NCI-H2107 treated with DMSO at 0.1 percent for 48 hours (cell line): ENCODE measurements at regions not wholly inside any gene's neighbourhood (a gene's known extent, or its start where the extent isn't known, plus 50 kb on each side); places are given as distances from the start of the nearest gene placed in this dataset.

Experiments used
- DNase-seq: peaks from one replicate; lab custom pipeline; 2025; ENCODE audit not compliant: unreplicated experiment; lab: John Stamatoyannopoulos, UW

GRCh38 chr5:26828294-26828693, 210.1 kb downstream of the CDH9 start:
- no peak for DNase-seq

DNA sequence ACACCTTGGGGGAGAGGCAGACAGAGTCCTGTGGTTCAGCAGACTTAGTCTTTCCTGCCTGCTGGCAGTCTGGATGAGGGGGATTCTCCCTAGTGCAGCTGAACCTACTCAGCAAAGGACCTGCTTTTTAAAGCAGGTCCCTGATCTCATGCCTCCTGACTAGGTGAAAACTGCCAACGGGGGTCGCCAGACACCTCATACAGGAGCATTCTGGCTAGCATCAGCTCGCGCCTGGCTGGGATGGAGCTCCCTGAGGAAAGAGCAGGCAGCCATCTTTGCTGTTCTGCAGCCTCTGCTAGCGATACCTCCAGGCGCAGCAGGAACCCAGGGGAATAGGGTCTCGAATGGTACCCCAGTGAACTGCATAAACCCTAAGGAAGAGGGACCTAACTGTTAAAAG, 225.2 kb downstream of the CDH9 start:
- DNase-seq: no peak

DNA sequence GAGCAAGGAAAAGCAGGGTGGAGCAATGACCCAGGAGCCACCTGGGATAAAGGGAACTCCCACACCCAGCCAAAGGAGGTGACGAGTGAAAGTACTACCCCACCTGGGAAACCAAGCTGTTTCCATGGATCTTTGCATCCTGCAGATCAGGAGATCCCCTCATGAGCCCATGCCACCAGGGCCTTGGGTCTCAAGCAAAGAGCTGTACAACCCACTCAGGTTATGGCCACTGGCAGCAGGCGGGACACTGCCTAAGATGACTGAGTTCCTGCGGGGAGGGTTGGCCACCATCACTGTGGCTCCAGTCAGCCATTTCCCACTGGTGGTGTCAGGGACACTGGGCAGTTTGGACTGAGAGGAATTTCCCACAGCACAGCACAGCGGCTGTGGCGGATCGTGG, 225.7 kb downstream of the CDH9 start:
- no peak for DNase-seq

GRCh38 chr5:26807231-26808199, 230.9 kb downstream of the CDH9 start:
- no peak for DNase-seq

DNA sequence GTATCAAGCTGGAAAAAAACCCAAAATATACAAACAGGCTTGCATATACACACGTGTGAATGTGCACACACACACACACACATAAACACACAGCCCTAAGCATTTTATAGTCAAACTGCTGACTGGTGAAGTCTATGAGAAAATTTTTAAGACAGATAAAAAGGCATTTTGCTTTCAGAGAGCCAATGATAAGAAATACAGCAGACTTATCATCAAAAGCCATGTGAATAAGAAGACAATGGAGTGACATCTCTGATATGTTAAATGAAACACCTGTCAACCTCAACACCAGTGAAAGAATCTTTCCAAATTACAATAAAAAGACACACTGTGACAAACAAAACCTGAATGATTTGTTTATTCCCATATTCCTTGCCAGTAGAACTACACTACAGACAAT, 233.3 kb downstream of the CDH9 start:
- DNase-seq: no peak

- no peak for DNase-seq
Measured at GRCh38 chr5:26802944-26803343, 235.4 kb downstream of the CDH9 start.

DNA sequence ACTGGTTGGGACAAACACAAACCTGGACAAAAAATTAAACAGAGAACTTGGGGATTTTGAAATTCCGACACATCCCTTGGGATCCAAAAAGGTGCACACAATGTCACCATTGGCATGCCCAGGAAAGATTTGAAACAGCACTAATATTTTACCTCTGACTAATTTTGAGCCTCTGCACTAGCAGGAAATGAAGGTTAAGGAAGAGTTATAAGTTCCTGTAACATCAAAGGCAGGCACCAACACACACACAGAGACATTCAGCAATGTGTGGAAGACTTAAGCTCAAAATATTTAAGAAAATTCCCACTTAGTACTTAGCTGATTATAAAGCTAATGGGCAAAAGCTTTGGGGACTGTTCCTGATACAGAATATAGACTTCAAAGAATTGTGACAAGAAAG, 247.0 kb downstream of the CDH9 start:
- no peak for DNase-seq

DNA sequence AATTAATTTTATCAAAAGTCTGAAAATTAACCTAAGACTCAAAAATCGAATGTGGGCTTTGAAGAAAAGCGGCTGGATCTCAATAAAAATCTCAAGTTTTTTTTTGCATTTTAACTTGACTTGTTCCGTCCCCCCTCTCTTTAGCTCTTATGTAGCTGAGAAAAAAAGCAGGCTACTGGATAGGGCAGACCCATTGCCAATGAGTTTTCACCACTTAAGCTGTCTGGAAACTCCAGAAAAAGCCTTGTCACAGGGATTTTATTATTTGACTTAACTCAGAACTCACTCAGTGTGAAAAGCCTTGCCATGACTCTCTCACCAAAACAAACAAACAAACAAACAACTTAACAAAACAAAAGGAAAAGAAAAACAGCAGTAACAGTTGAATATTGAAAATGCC, 247.4 kb downstream of the CDH9 start:
- DNase-seq: no peak

- DNase-seq: no peak
Measured at GRCh38 chr5:26763215-26763614, 275.2 kb downstream of the CDH9 start.

DNA sequence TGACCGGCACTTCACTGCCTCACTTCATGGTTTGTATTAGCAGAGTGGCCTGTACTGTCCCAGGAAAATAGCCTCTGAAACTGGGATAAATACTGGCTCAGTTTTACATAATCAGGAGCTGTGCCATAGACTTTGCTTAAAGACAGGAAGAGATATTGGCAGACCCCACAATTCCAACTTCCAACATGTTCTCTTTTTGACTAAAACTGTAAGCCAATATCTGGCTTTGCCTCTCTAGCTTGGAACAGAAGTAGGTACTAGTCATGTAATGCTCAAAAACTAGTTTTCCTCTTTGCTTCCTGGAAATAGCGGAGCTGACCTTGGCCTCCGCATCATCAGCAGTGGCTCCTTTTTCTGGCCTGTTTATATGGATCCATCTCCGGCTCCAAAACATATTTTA, 276.9 kb downstream of the CDH9 start:
- DNase-seq: no peak

- DNase-seq: peak; percentile 99
Measured at GRCh38 chr5:26761045-26761444, 277.3 kb downstream of the CDH9 start.

DNA sequence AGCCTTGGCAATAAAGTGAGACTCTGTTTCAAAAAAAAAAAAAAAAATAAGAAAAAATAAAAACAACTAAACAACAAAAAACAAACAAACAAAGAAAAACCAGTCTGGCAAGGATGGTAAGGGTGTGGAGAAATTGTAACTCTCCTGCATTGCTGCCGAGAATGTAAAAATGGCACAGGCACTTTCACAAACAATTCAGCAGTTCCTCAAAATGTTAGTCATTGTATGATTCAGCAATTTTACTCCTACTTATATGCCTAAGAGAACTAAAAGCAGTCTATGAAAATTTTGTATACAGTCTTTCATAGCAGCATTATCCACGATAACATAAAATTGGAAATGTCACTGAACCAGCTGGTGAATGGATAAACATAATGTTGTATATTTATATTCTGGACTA, 280.4 kb downstream of the CDH9 start:
- no peak for DNase-seq

- no peak for DNase-seq
Measured at GRCh38 chr5:26749829-26750228, 288.6 kb downstream of the CDH9 start.

DNA sequence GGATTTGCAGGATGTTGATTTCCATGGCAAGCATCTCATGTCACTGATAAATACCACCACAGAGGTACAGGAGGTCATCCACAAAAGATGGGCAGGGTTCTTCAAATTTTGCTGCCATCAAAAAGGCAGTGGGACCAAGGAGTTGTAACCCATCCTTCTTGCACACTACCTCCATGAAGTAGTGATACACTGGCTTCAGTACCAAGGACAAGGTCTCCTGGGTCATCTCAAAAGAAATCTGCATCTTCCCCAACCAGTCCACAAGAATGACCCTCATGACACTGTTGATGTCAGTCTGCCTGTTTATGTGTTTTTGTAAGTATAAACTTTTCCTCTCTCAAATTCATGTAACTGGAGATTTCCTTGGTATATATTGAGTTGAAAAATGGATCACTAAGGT, 298.2 kb downstream of the CDH9 start:
- no peak for DNase-seq

GRCh38 chr5:26737348-26738265, 300.8 kb downstream of the CDH9 start:
- no peak for DNase-seq

DNA sequence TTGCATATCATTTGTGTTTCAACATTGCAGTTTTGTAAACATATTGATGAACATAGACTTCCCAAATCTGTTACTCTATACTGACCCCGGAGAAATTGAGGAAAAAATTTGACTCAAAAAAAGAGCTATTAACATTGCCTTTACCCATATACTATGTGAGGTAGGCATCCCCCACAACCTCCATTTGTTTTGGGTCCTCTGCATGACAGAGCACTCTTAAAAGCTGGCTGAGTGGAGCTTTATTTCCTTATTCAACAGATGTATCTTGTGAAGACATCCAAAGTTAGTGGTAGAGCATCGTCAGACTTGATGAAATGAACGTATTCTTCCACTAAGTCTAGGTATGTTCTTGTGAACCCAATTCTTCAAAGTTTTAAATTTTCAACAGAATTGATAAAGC, 310.5 kb downstream of the CDH9 start:
- no peak for DNase-seq

- no peak for DNase-seq
Measured at GRCh38 chr5:26719803-26720202, 318.6 kb downstream of the CDH9 start.

DNA sequence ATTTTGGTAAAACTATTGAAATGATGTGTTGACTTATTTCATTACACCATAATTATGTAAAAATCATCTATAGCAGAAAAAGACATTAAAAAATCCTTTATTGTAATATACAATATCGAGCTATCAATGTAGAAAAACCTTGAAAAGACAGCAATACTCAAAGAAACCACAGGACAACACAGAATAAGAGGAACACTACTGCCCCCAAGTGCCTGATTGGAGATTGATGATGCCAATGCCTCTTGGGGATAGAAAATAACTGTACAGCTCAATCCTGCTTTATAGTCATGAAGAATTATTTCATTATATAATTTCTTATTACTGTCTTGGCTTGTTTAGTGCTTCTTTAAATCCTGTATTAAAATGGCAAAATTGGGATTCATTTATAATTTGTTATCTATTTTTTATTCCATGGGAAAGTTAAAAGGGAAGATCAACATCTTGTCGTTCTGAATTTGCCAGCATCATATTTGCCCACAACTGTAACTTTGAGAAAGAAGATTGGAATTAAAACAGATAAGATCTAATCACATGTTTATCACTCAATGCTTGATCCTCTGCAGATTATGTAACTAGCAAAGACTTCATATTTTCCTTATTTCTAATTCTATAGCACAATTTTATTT, 337.5 kb downstream of the CDH9 start:
- DNase-seq: peak; percentile 84

DNA sequence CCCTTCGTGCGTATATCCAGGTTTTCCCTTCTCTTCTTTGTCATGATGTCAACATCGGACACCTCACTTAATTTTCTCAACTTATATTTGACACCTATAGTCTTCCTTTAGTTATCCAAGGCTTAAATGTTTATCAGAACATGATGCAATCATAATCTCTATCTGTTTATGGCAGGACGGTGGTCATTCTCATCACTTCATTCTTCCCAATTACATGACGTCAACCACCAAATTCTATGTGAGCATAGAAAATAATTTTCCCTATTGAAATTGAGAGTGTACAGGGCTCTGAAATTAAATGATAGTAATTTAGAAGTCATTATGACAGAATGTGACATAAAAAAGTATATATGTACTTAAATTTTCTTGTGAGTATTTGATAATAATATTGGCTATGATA, 345.4 kb downstream of the CDH9 start:
- no peak for DNase-seq

DNA sequence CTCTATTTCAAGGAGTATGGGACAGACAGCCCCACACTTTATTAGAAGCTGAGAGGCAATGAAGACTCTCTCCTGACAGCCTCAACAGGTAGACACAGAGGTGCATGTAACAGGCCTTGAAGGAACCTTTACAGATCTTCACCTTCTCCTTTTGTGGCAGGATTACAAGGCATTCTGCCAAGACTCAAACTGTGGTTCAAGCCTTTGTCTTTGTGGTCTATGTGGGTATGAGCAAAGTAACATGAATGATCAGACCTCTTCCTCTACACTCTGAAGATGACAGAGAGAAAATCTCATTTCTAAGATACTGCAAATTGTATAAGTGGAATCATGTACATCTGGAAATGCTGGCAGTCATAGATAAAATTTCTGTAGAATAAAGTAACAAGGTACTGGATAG, 346.9 kb downstream of the CDH9 start:
- no peak for DNase-seq

DNA sequence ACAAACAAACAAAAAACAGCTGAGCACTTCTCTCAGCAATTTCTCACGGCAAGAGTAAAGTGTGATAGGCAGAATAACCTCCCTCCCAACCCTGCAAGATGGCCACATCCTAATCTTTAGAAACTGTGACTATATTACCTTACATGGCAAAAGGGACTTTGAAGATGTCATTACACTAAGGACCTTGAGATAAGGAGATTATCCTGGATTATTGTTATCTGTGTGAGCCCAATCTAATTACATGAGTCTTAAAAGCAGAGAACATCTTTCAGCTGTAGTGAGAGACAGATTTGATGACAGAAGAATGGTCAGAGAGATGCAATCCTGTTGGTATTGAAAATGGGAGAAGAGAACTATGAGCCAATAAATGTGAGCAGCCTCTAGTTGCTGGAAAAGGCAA, 347.9 kb downstream of the CDH9 start:
- no peak for DNase-seq
